Keratinocyte (primary cell): ENCODE measurements at regions not wholly inside any gene's neighbourhood (a gene's known extent, or its start where the extent isn't known, plus 50 kb on each side); places are given as distances from the start of the nearest gene placed in this dataset.

Experiments
- DNase-seq: peaks from one replicate; pipeline ENCODE4 v3.0.0-alpha.2; 2011; ENCODE audit warnings: low read depth, missing footprints, low spot score
- FAIRE-seq: peaks from 2 replicates; lab custom pipeline; 2011; peaks lifted over from hg19 to GRCh38; lab: Jason Lieb, UNC
- H2AFZ ChIP-seq: 2 replicates; pipeline ENCODE4 v1.6.0; 2012; ENCODE audit warnings: low read length, control low read depth, inconsistent platforms; ENCODE audit not compliant: control insufficient read depth
- H3K27ac ChIP-seq: 2 replicates; pipeline ENCODE4 v1.5.1; 2011; ENCODE audit warnings: low read length; ENCODE audit not compliant: control insufficient read depth, insufficient read depth
- H3K27me3 ChIP-seq: 3 replicates; pipeline ENCODE4 v1.6.0; 2011; ENCODE audit warnings: low read length; ENCODE audit not compliant: control insufficient read depth, insufficient read depth; ENCODE audit errors: extremely low read depth
- H3K36me3 ChIP-seq, 2 experiments: 2 replicates in 1 of 2; 3 replicates in 1 of 2; pipeline ENCODE4 v1.5.1; 2011; ENCODE audit warnings: low read length in 2 of 2, mild to moderate bottlenecking in 1 of 2; ENCODE audit not compliant: control insufficient read depth in 2 of 2, insufficient read depth in 2 of 2; ENCODE audit errors: extremely low read depth in 1 of 2
- H3K4me1 ChIP-seq: 3 replicates; pipeline ENCODE4 v1.5.1; 2011; ENCODE audit warnings: low read length; ENCODE audit not compliant: control insufficient read depth, insufficient read depth; ENCODE audit errors: extremely low read depth
- H3K4me2 ChIP-seq: 3 replicates; pipeline ENCODE4 v1.6.0; 2011; ENCODE audit warnings: low read depth, low read length; ENCODE audit not compliant: control insufficient read depth, insufficient read depth; ENCODE audit errors: extremely low read depth
- H3K4me3 ChIP-seq, 3 experiments: fragments of 200-600 bp in 1 of 3; sonication (generic) in 1 of 3; 2 replicates in 2 of 3; 3 replicates in 1 of 3; pipeline ENCODE4 v1.5.1; 2011 to 2016; ENCODE audit warnings: low read length in 3 of 3, mild to moderate bottlenecking in 3 of 3, control low read depth in 2 of 3, inconsistent platforms in 1 of 3, low read depth in 1 of 3, mixed read lengths in 1 of 3, mixed run types in 1 of 3, moderate library complexity in 1 of 3; ENCODE audit not compliant: control insufficient read depth in 2 of 3, insufficient read depth in 2 of 3; ENCODE audit errors: extremely low read depth in 1 of 3
- H3K79me2 ChIP-seq: 2 replicates; pipeline ENCODE4 v1.6.0; 2012; ENCODE audit warnings: low read length; ENCODE audit not compliant: control insufficient read depth, insufficient read depth
- H3K9ac ChIP-seq: 3 replicates; pipeline ENCODE4 v1.6.0; 2011; ENCODE audit warnings: low read length; ENCODE audit not compliant: control insufficient read depth, insufficient read depth; ENCODE audit errors: extremely low read depth
- H3K9me1 ChIP-seq: 3 replicates; pipeline ENCODE4 v1.6.0; 2011; ENCODE audit warnings: low read length; ENCODE audit not compliant: control insufficient read depth, insufficient read depth; ENCODE audit errors: extremely low read depth
- H3K9me3 ChIP-seq: 2 replicates; pipeline ENCODE4 v1.5.1; 2012; ENCODE audit warnings: low read depth, low read length; ENCODE audit not compliant: control insufficient read depth
- H4K20me1 ChIP-seq: 3 replicates; pipeline ENCODE4 v1.6.0; 2011; ENCODE audit warnings: low read length; ENCODE audit not compliant: control insufficient read depth, insufficient read depth; ENCODE audit errors: extremely low read depth
- EZH2 ChIP-seq: IDR thresholded peaks from one replicate; pipeline ENCODE4 v1.6.1; 2012; ENCODE audit warnings: inconsistent platforms, mild to moderate bottlenecking, low read length, moderate library complexity
- dilution Hi-C: fragments of 300-500 bp; cut with MboI; formaldehyde crosslinking; loops from one replicate; pipeline ENCODE4 v1.7.0; 2020; ENCODE audit warnings: low sequenced_read_pairs; ENCODE audit not compliant: extremely low pct_ligation_motif_present
- TF ChIP-seq, protein P1 (sequence below), 3 experiments: IDR thresholded peaks in 1 of 3; conservative IDR thresholded peaks in 1 of 3; optimal IDR thresholded peaks in 1 of 3; 2 replicates in 2 of 3; 3 replicates in 1 of 3; pipeline versions ENCODE3 to v1.5.1; 2011; ENCODE audit warnings: low read length in 3 of 3, mild to moderate bottlenecking in 3 of 3, moderate library complexity in 2 of 3, control low read depth in 1 of 3, inconsistent platforms in 1 of 3; ENCODE audit not compliant: insufficient read depth in 2 of 3; ENCODE audit errors: extremely low read depth in 1 of 3

DNA sequence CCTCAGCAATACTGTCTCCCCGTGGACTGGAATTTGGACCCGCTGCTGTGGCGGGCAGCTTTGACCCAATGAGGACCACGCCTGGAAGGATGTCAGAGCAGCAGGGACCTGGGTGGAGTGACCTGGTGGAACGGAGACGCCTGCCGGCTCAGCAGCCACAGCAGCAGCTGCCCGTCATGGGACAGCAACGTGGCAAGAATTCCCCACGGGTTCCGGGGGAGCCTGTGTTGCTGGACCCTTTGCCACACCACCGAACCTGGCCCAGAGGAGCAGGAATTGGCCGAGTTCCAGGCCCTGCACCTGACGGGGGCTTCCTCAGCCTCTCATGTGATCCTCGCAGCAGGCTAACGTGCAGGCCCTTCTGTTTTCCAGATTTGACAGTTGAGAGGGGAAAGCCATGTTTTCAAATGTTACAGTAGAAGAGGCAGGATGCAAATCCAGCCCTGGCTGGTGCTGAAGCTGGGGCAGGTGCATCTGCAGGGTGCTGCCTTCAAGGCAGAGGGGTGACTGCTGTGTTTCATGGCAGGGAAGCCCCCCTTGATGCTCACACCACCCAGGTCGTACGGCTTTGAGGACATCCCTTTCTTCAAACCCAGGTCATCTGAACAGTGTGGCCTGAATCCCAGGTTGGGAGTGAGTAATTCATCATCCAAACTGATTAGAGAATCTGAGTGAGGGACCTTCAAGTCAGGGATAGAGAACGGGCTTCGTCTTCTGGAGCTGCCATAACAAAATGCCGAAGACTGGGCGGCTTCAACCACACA, 93.4 kb downstream of the THBS2 start:
- H3K27me3 ChIP-seq, result no peaks in the 10 kb centered on the region
- H4K20me1 ChIP-seq, result no peaks in the 10 kb centered on the region
- dilution Hi-C loops, result no loop called here
- H3K36me3 ChIP-seq, result no peaks in the 10 kb centered on the region
- no peak overlapping the region for H3K4me3 ChIP-seq
- H3K9me1 ChIP-seq, result no peaks in the 10 kb centered on the region
- no peak overlapping the region for H3K27ac ChIP-seq
- no peak overlapping the region for H3K9ac ChIP-seq
- DNase-seq (no peak), FAIRE-seq (no peak)
- H3K4me2 ChIP-seq, result no peak overlapping the region
- TF ChIP-seq EZH2, result no peak
- TF ChIP-seq, protein P1, sequence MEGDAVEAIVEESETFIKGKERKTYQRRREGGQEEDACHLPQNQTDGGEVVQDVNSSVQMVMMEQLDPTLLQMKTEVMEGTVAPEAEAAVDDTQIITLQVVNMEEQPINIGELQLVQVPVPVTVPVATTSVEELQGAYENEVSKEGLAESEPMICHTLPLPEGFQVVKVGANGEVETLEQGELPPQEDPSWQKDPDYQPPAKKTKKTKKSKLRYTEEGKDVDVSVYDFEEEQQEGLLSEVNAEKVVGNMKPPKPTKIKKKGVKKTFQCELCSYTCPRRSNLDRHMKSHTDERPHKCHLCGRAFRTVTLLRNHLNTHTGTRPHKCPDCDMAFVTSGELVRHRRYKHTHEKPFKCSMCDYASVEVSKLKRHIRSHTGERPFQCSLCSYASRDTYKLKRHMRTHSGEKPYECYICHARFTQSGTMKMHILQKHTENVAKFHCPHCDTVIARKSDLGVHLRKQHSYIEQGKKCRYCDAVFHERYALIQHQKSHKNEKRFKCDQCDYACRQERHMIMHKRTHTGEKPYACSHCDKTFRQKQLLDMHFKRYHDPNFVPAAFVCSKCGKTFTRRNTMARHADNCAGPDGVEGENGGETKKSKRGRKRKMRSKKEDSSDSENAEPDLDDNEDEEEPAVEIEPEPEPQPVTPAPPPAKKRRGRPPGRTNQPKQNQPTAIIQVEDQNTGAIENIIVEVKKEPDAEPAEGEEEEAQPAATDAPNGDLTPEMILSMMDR (optimal IDR thresholded peaks at IDR 0.05 in 1 of 3, IDR thresholded peaks at IDR 0.05 in 1 of 3, conservative IDR thresholded peaks at IDR 0.05 in 1 of 3; ENCODE audit: extremely low read depth in 1 of 3, insufficient read depth in 2 of 3, low read length in 3 of 3), result no peak
- no peak overlapping the region for H2AFZ ChIP-seq
- no peaks in the 10 kb centered on the region for H3K79me2 ChIP-seq
- peaks cover 11% of the 10 kb centered on the region for H3K4me1 ChIP-seq
- no peaks in the 10 kb centered on the region for H3K9me3 ChIP-seq

DNA sequence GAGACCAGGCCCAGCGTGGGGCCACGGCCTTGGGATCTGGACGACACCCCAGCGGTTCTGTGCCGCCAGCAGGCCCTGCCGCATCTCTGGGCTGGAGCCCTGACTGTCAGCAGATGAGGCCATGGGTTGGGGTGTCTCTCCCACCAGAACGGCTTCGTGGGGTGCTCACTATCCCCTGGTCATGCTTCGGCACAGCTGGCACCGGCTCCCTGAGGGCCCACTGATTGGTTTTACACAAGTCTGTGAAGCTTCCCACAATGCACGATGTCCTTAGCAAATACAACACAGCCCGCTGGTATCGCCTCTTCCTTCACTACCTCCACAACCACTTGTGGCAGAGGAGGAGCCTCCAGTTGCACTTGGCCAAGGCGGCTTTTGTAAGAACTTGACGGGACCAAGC, 94.3 kb downstream of the THBS2 start:
- H3K79me2 ChIP-seq, result no peaks in the 10 kb centered on the region
- no peak for DNase-seq
- FAIRE-seq, result no peak

More for the DNA sequence above, 94.3 kb downstream of the THBS2 start:
- Histone ChIP-seq H3K4me2 (no peak overlapping the region), H2AFZ (no peak overlapping the region), H3K4me3 (no peak overlapping the region), H3K9me1 (no peaks in the 10 kb centered on the region), H3K9ac (no peak overlapping the region), H4K20me1 (no peaks in the 10 kb centered on the region), H3K36me3 (no peaks in the 10 kb centered on the region), H3K4me1 (peaks cover 11% of the 10 kb centered on the region), H3K27me3 (no peaks in the 10 kb centered on the region), H3K27ac (no peak overlapping the region), H3K9me3 (no peaks in the 10 kb centered on the region)
- TF ChIP-seq, protein P1 (optimal IDR thresholded peaks at IDR 0.05 in 1 of 3, IDR thresholded peaks at IDR 0.05 in 1 of 3, conservative IDR thresholded peaks at IDR 0.05 in 1 of 3; ENCODE audit: extremely low read depth in 1 of 3, insufficient read depth in 2 of 3, low read length in 3 of 3), result no peak
- TF ChIP-seq EZH2, result no peak
- dilution Hi-C loops, result no loop called here
